Vagina (tissue), 2 donors: ENCODE measurements at regions not wholly inside any gene's neighbourhood (a gene's known extent, or its start where the extent isn't known, plus 50 kb on each side); places are given as distances from the start of the nearest gene placed in this dataset.
A peak's percentile ranks its signal among the peaks of the same experiment; 100 is the strongest.

ENCODE experiments used
- DNase-seq, 2 donors: peaks; one replicate each; pipeline ENCODE4 v3.0.0-alpha.2; 2017; ENCODE audit errors: extremely low spot score in 2 of 2
- H3K27ac ChIP-seq: fragments of 200-600 bp; sonication (generic); one replicate; pipeline ENCODE4 v1.5.1; 2019
- H3K27me3 ChIP-seq: fragments of 200-600 bp; sonication (generic); one replicate; pipeline ENCODE4 v1.5.1; 2019
- H3K36me3 ChIP-seq, 2 donors: fragments of 200-600 bp; sonication (generic); one replicate each; pipeline ENCODE4 v1.5.1; 2017 to 2019
- H3K4me1 ChIP-seq: fragments of 200-600 bp; sonication (generic); one replicate; pipeline ENCODE4 v1.5.1; 2019
- H3K4me3 ChIP-seq, 2 donors: fragments of 200-600 bp; sonication (generic); 1 replicate in 1 of 2; 2 replicates in 1 of 2; pipeline ENCODE4 v1.5.1; 2016 to 2019
- H3K9me3 ChIP-seq: fragments of 200-600 bp; sonication (generic); one replicate; pipeline ENCODE4 v1.5.1; 2019
- POLR2A ChIP-seq, 2 donors: fragments of 450-650 bp; IDR thresholded peaks; one replicate each; pipeline ENCODE4 v1.6.1; 2017; ENCODE audit warnings: antibody characterized with exemption in 2 of 2, mild to moderate bottlenecking in 2 of 2, moderate library complexity in 2 of 2
- POLR2AphosphoS5 ChIP-seq, 2 donors: sonication (generic); formaldehyde crosslinking; IDR thresholded peaks; one replicate each; pipeline ENCODE4 v1.9.0; 2017; ENCODE audit warnings: antibody characterized with exemption in 2 of 2, mild to moderate bottlenecking in 2 of 2, low read depth in 1 of 2; ENCODE audit not compliant: insufficient read depth in 1 of 2
- intact Hi-C: fragments of 100-400 bp; cut with DNase I; formaldehyde crosslinking; loops from one replicate; pipeline ENCODE4 v1.15.1; 2023
- TF ChIP-seq, protein P1 (sequence below), 3 experiments: fragments of 450-650 bp in 2 of 3; fragments of 200-600 bp in 1 of 3; sonication (generic) in 1 of 3; IDR thresholded peaks; one replicate each; pipeline ENCODE4 v1.5.1; 2017 to 2019; ENCODE audit warnings: antibody characterized with exemption in 3 of 3, mild to moderate bottlenecking in 2 of 3, moderate library complexity in 2 of 3

DNA sequence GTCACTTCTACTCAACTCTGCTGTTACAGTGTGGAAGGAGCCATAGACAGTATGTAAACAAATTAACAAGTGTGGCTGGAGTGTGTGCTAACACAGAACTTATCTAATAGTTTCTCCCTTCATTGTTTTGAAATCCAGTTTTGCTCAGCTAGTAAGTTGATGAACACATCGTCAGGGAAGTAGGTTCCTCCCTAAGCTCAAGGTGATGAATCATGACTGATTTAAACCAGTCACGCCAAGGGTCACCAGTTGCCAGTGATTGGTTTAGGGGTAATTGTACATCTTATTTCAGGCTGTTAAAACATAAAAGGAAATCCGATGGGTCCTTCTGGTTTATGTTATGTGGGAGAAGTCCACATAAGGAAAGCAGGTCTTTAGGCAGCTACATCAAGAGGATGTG lies 97.0 kb upstream of the CHODL start:
- TF ChIP-seq POLR2A (IDR thresholded peaks at IDR 0.05) (no peak), POLR2AphosphoS5 (IDR thresholded peaks at IDR 0.05; ENCODE audit: insufficient read depth in 1 of 2, low read depth in 1 of 2) (peak in 1 of 2 donors; percentile 12)
- TF ChIP-seq, protein P1, sequence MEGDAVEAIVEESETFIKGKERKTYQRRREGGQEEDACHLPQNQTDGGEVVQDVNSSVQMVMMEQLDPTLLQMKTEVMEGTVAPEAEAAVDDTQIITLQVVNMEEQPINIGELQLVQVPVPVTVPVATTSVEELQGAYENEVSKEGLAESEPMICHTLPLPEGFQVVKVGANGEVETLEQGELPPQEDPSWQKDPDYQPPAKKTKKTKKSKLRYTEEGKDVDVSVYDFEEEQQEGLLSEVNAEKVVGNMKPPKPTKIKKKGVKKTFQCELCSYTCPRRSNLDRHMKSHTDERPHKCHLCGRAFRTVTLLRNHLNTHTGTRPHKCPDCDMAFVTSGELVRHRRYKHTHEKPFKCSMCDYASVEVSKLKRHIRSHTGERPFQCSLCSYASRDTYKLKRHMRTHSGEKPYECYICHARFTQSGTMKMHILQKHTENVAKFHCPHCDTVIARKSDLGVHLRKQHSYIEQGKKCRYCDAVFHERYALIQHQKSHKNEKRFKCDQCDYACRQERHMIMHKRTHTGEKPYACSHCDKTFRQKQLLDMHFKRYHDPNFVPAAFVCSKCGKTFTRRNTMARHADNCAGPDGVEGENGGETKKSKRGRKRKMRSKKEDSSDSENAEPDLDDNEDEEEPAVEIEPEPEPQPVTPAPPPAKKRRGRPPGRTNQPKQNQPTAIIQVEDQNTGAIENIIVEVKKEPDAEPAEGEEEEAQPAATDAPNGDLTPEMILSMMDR (IDR thresholded peaks at IDR 0.05) = no peak
- H3K27me3 ChIP-seq = no peaks in the 10 kb centered on the region
- intact Hi-C loops = no loop called here
- H3K9me3 ChIP-seq = no peaks in the 10 kb centered on the region
- H3K36me3 ChIP-seq = no peaks in the 10 kb centered on the region
- no peak overlapping the region for H3K27ac ChIP-seq
- H3K4me3 ChIP-seq = no peak overlapping the region
- no peaks in the 10 kb centered on the region for H3K4me1 ChIP-seq
- DNase-seq = no peak

DNA sequence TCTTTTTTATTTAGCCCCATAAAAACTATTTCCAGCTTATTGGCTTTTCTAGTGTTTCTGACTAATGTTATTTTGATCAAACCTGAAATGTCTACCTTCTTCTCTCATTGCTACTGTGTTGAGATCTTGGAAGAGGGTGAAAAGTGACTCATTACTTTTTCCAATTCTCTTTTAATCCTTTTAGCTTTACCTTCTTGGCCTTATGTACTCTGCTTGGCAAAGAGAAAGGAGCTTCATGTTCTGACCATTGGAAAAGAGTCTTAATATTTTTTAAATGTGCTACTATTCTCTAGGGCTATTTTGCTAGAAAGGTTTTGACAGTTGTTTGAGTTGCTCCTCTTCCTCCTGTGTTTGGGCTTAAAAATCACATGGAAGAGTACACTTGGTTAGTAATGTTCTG lies 97.8 kb upstream of the CHODL start:
- no peak overlapping the region for H3K4me3 ChIP-seq
- DNase-seq = no peak
- H3K4me1 ChIP-seq = no peaks in the 10 kb centered on the region
- no peaks in the 10 kb centered on the region for H3K36me3 ChIP-seq
- TF ChIP-seq POLR2AphosphoS5 (IDR thresholded peaks at IDR 0.05; ENCODE audit: insufficient read depth in 1 of 2, low read depth in 1 of 2) (no peak), POLR2A (IDR thresholded peaks at IDR 0.05) (no peak)
- TF ChIP-seq, protein P1 (IDR thresholded peaks at IDR 0.05) = no peak
- H3K9me3 ChIP-seq = no peaks in the 10 kb centered on the region
- no peaks in the 10 kb centered on the region for H3K27me3 ChIP-seq
- intact Hi-C loops = no loop called here
- H3K27ac ChIP-seq = no peak overlapping the region

DNA sequence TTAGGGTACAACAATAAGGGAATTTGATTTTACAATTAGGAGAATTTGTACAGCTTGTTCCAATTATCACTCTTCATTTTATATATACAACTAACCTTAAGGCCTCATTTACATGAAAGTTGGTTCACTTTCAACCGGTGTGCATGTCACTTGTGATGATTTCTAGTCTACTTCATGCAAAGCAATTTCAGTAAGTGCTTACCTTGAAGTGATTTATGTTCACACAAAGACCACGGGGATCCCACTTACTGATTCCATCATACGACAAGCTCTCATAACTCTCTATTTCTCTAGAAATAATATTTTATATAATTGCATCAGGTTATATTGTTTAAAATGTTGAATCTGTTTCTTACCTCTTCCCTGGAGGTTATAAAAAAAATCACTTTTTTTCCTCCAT lies 100.3 kb upstream of the CHODL start:
- intact Hi-C loops = no loop called here
- Histone ChIP-seq H3K4me3 (no peak overlapping the region), H3K27ac (no peak overlapping the region), H3K9me3 (no peaks in the 10 kb centered on the region), H3K36me3 (no peaks in the 10 kb centered on the region), H3K4me1 (no peaks in the 10 kb centered on the region), H3K27me3 (no peaks in the 10 kb centered on the region)
- no peak for TF ChIP-seq POLR2A (IDR thresholded peaks at IDR 0.05)
- no peak for TF ChIP-seq POLR2AphosphoS5 (IDR thresholded peaks at IDR 0.05; ENCODE audit: insufficient read depth in 1 of 2, low read depth in 1 of 2)
- DNase-seq = no peak

GRCh38 chr21:18142655-18143054 lies 102.0 kb upstream of the CHODL start:
- Histone ChIP-seq H3K9me3 (no peaks in the 10 kb centered on the region), H3K27ac (no peak overlapping the region), H3K4me1 (no peaks in the 10 kb centered on the region), H3K27me3 (no peaks in the 10 kb centered on the region), H3K36me3 (no peaks in the 10 kb centered on the region), H3K4me3 (no peak overlapping the region)
- TF ChIP-seq, protein P1 (IDR thresholded peaks at IDR 0.05) = no peak
- TF ChIP-seq POLR2AphosphoS5 (IDR thresholded peaks at IDR 0.05; ENCODE audit: insufficient read depth in 1 of 2, low read depth in 1 of 2) (no peak), POLR2A (IDR thresholded peaks at IDR 0.05) (no peak)
- intact Hi-C loops = no loop called here
- no peak for DNase-seq

DNA sequence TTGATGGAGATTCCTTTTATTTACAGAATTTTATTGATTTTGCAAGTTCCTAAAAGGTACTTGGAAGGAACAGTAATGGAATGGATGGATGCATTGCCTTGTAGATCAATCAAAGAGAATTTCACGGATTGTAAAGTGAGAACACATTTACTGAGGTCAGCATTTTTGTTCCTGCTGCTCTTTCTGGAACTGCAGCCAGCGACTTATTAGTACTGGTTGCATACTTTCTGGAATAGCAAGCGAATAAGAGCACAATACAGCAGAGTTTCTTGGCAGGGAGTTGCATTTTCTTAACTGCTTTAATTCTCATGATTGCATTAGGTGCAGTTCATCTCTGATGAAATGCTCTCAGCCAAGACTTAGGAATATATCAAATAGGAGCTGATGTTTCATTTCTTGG lies 106.1 kb upstream of the CHODL start:
- no peak for DNase-seq
- TF ChIP-seq, protein P1 (IDR thresholded peaks at IDR 0.05) = no peak
- no peak for TF ChIP-seq POLR2A (IDR thresholded peaks at IDR 0.05)
- no peak for TF ChIP-seq POLR2AphosphoS5 (IDR thresholded peaks at IDR 0.05; ENCODE audit: insufficient read depth in 1 of 2, low read depth in 1 of 2)
- Histone ChIP-seq H3K27me3 (no peaks in the 10 kb centered on the region), H3K9me3 (no peaks in the 10 kb centered on the region), H3K4me3 (no peak overlapping the region), H3K27ac (no peak overlapping the region), H3K36me3 (no peaks in the 10 kb centered on the region), H3K4me1 (no peaks in the 10 kb centered on the region)
- intact Hi-C loops = no loop called here

- TF ChIP-seq POLR2AphosphoS5 (IDR thresholded peaks at IDR 0.05; ENCODE audit: insufficient read depth in 1 of 2, low read depth in 1 of 2) (no peak), POLR2A (IDR thresholded peaks at IDR 0.05) (no peak)
- TF ChIP-seq, protein P1 (IDR thresholded peaks at IDR 0.05) = no peak
- intact Hi-C loops = no loop called here
- Histone ChIP-seq H3K4me3 (no peak overlapping the region), H3K36me3 (no peaks in the 10 kb centered on the region), H3K27me3 (no peaks in the 10 kb centered on the region), H3K4me1 (no peaks in the 10 kb centered on the region), H3K27ac (no peak overlapping the region), H3K9me3 (no peaks in the 10 kb centered on the region)
- DNase-seq = no peak
Observed at GRCh38 chr21:18129526-18129925, 115.1 kb upstream of the CHODL start.
